Liver (tissue), 8 donors: ENCODE measurements at regions not wholly inside any gene's neighbourhood (a gene's known extent, or its start where the extent isn't known, plus 50 kb on each side); places are given as distances from the start of the nearest gene placed in this dataset.

Experiments used
- DNase-seq: peaks from one replicate; pipeline ENCODE4 v3.0.0-alpha.2; 2017; ENCODE audit warnings: low spot score
- H3K27ac ChIP-seq, 2 donors: one replicate each; pipeline ENCODE4 v1.7.0; 2013; ENCODE audit warnings: inconsistent platforms in 2 of 2, low read length in 2 of 2, control low read depth in 1 of 2, low read depth in 1 of 2, mild to moderate bottlenecking in 1 of 2
- H3K27me3 ChIP-seq, 4 donors: one replicate each; pipeline versions ENCODE4 v1.6.1 to v1.7.0; 2013; ENCODE audit warnings: low read length in 3 of 4, inconsistent platforms in 1 of 4, mild to moderate bottlenecking in 1 of 4, moderate library complexity in 1 of 4; ENCODE audit not compliant: control insufficient read depth in 4 of 4, insufficient read depth in 4 of 4
- H3K36me3 ChIP-seq, 4 donors: one replicate each; pipeline versions ENCODE4 v1.6.1 to v1.7.0; 2013; ENCODE audit warnings: low read length in 3 of 4, mild to moderate bottlenecking in 3 of 4, low read depth in 1 of 4, moderate library complexity in 1 of 4; ENCODE audit not compliant: control insufficient read depth in 4 of 4, insufficient read depth in 3 of 4
- H3K4me1 ChIP-seq, 4 donors: one replicate each; pipeline versions ENCODE4 v1.6.1 to v1.7.0; 2013; ENCODE audit warnings: low read length in 3 of 4, mild to moderate bottlenecking in 3 of 4, moderate library complexity in 1 of 4; ENCODE audit not compliant: control insufficient read depth in 4 of 4, insufficient read depth in 4 of 4
- H3K4me3 ChIP-seq, 3 donors: one replicate each; pipeline versions ENCODE4 v1.6.1 to v1.7.0; 2013; ENCODE audit warnings: low read length in 3 of 3, control low read depth in 1 of 3, low read depth in 1 of 3, mild to moderate bottlenecking in 1 of 3
- H3K9ac ChIP-seq, 2 donors: one replicate each; pipeline ENCODE4 v1.7.0; 2013; ENCODE audit warnings: low read length in 2 of 2, mild to moderate bottlenecking in 2 of 2, moderate library complexity in 2 of 2, control low read depth in 1 of 2, low read depth in 1 of 2
- H3K9me3 ChIP-seq, 4 donors: one replicate each; pipeline versions ENCODE4 v1.6.1 to v1.7.0; 2013; ENCODE audit warnings: low read length in 3 of 4; ENCODE audit not compliant: control insufficient read depth in 4 of 4
- ATF3 ChIP-seq: IDR thresholded peaks from 2 replicates; pipeline ENCODE4 v1.6.1; 2016; ENCODE audit warnings: antibody characterized with exemption
- CTCF ChIP-seq: fragments of 150-350 bp; IDR thresholded peaks from 2 replicates; pipeline ENCODE4 v1.5.1; 2017; ENCODE audit warnings: improper control_type of control experiment, low read depth, low read length; ENCODE audit not compliant: missing input control
- EGR1 ChIP-seq, 2 donors: IDR thresholded peaks; 2 replicates each; pipeline ENCODE4 v1.6.1; 2016 to 2018; ENCODE audit warnings: antibody characterized with exemption in 2 of 2, low read depth in 2 of 2
- FOXA1 ChIP-seq: IDR thresholded peaks from 2 replicates; pipeline ENCODE4 v1.6.1; 2016; ENCODE audit warnings: antibody characterized with exemption
- FOXA2 ChIP-seq: IDR thresholded peaks from 2 replicates; pipeline ENCODE4 v1.6.1; 2016; ENCODE audit warnings: antibody characterized with exemption
- GABPA ChIP-seq, 2 donors: IDR thresholded peaks in 1 of 2; conservative IDR thresholded peaks in 1 of 2; 2 replicates each; pipeline ENCODE4 v1.6.1; 2016; ENCODE audit warnings: antibody characterized with exemption in 2 of 2, mild to moderate bottlenecking in 1 of 2, moderate library complexity in 1 of 2
- HNF4A ChIP-seq, 2 donors: conservative IDR thresholded peaks; 2 replicates each; pipeline ENCODE4 v1.6.1; 2016; ENCODE audit warnings: antibody characterized with exemption in 2 of 2, mild to moderate bottlenecking in 2 of 2
- HNF4G ChIP-seq: IDR thresholded peaks from 2 replicates; pipeline ENCODE4 v1.6.1; 2016; ENCODE audit warnings: antibody characterized with exemption
- JUND ChIP-seq, 2 donors: IDR thresholded peaks; 2 replicates each; pipeline ENCODE4 v1.6.1; 2016; ENCODE audit warnings: antibody characterized with exemption in 2 of 2
- MAX ChIP-seq: IDR thresholded peaks from 2 replicates; pipeline ENCODE4 v1.6.1; 2016; ENCODE audit warnings: antibody characterized with exemption
- NR2F2 ChIP-seq: IDR thresholded peaks from 2 replicates; pipeline ENCODE4 v1.6.1; 2016; ENCODE audit warnings: antibody characterized with exemption
- RAD21 ChIP-seq, 2 donors: IDR thresholded peaks; 2 replicates each; pipeline ENCODE4 v1.6.1; 2016; ENCODE audit warnings: antibody characterized with exemption in 2 of 2, mild to moderate bottlenecking in 2 of 2
- REST ChIP-seq: IDR thresholded peaks from 2 replicates; pipeline ENCODE4 v1.6.1; 2016; ENCODE audit warnings: antibody characterized with exemption, mild to moderate bottlenecking
- SP1 ChIP-seq: IDR thresholded peaks from 2 replicates; pipeline ENCODE4 v1.6.1; 2018; ENCODE audit warnings: antibody characterized with exemption, mild to moderate bottlenecking
- TAF1 ChIP-seq: conservative IDR thresholded peaks from 2 replicates; pipeline ENCODE4 v1.6.1; 2016; ENCODE audit warnings: antibody characterized with exemption, mild to moderate bottlenecking
- YY1 ChIP-seq: IDR thresholded peaks from 2 replicates; pipeline ENCODE4 v1.6.1; 2016; ENCODE audit warnings: antibody characterized with exemption, mild to moderate bottlenecking
- WGBS: extraction: QIAGEN DNeasy Blood & Tissue Kit; methylation state at CpG from one replicate; pipeline ENCODE4 v1.1.7; 2013; 5-methylcytosine and 5-hydroxymethylcytosine counted together
- TF ChIP-seq, protein P1 (sequence below): IDR thresholded peaks from 2 replicates; pipeline ENCODE4 v1.6.1; 2016; ENCODE audit warnings: antibody characterized with exemption
- donor health status: healthy.
- donor health status: healthy.
- donor health status: healthy.
- donor health status: healthy.
- donor health status: healthy.

GRCh38 chr4:107098401-107098800 lies 62.3 kb upstream of the DKK2 start:
- no peaks in the 10 kb centered on the region for H3K9me3 ChIP-seq
- TF ChIP-seq, protein P1, sequence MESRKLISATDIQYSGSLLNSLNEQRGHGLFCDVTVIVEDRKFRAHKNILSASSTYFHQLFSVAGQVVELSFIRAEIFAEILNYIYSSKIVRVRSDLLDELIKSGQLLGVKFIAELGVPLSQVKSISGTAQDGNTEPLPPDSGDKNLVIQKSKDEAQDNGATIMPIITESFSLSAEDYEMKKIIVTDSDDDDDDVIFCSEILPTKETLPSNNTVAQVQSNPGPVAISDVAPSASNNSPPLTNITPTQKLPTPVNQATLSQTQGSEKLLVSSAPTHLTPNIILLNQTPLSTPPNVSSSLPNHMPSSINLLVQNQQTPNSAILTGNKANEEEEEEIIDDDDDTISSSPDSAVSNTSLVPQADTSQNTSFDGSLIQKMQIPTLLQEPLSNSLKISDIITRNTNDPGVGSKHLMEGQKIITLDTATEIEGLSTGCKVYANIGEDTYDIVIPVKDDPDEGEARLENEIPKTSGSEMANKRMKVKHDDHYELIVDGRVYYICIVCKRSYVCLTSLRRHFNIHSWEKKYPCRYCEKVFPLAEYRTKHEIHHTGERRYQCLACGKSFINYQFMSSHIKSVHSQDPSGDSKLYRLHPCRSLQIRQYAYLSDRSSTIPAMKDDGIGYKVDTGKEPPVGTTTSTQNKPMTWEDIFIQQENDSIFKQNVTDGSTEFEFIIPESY = no peak
- no peak for TF ChIP-seq EGR1 (IDR thresholded peaks at IDR 0.05; ENCODE audit: low read depth in 2 of 2)
- TF ChIP-seq ATF3 = no peak
- no peak for TF ChIP-seq YY1
- TF ChIP-seq SP1 = no peak
- TF ChIP-seq HNF4A (conservative IDR thresholded peaks at IDR 0.05) = no peak
- no peak for TF ChIP-seq NR2F2
- no peak for TF ChIP-seq FOXA2
- no peak overlapping the region for H3K27ac ChIP-seq
- H3K27me3 ChIP-seq = peaks cover 0 to 3% (median 0%) of the 10 kb centered on the region in 4 donors
- H3K36me3 ChIP-seq = no peaks in the 10 kb centered on the region
- 67% methylated on average over 2 of the region's 2 CpGs for WGBS
- no peak overlapping the region for H3K9ac ChIP-seq
- H3K4me3 ChIP-seq = no peak overlapping the region
- no peak for DNase-seq
- H3K4me1 ChIP-seq = no peaks in the 10 kb centered on the region

- peaks cover 0 to 3% (median 0%) of the 10 kb centered on the region in 4 donors for H3K27me3 ChIP-seq
- no peaks in the 10 kb centered on the region for H3K9me3 ChIP-seq
- no peak for DNase-seq
- WGBS = 63% methylated on average over 3 of the region's 3 CpGs
- H3K4me1 ChIP-seq = no peaks in the 10 kb centered on the region
- H3K4me3 ChIP-seq = no peak overlapping the region
- TF ChIP-seq GABPA (IDR thresholded peaks at IDR 0.05 in 1 of 2, conservative IDR thresholded peaks at IDR 0.05 in 1 of 2) (no peak), JUND (IDR thresholded peaks at IDR 0.05) (no peak), EGR1 (IDR thresholded peaks at IDR 0.05; ENCODE audit: low read depth in 2 of 2) (no peak), RAD21 (IDR thresholded peaks at IDR 0.05) (no peak), HNF4G (no peak), NR2F2 (no peak), SP1 (no peak), TAF1 (no peak), FOXA1 (no peak), FOXA2 (no peak), MAX (no peak), REST (no peak), CTCF (no peak)
- TF ChIP-seq, protein P1 = no peak
- no peak overlapping the region for H3K27ac ChIP-seq
- no peak overlapping the region for H3K9ac ChIP-seq
- no peaks in the 10 kb centered on the region for H3K36me3 ChIP-seq
These were observed 58.9 kb upstream of the DKK2 start for GRCh38 chr4:107094976-107095375.
